Left forelimb (tissue), 1 donor: ENCODE measurements at regions not wholly inside any gene's neighbourhood (a gene's known extent, or its start where the extent isn't known, plus 50 kb on each side); places are given as distances from the start of the nearest gene placed in this dataset.
"Not testable (repeated sequence)": the region's sequence is repeated elsewhere in the genome, so short reads cannot be mapped to it uniquely, and the experiment has no call there.

Source experiments
- DNase-seq: peaks from one replicate; pipeline ENCODE4 v3.0.0-alpha.2; 2018; ENCODE audit warnings: low spot score

DNA sequence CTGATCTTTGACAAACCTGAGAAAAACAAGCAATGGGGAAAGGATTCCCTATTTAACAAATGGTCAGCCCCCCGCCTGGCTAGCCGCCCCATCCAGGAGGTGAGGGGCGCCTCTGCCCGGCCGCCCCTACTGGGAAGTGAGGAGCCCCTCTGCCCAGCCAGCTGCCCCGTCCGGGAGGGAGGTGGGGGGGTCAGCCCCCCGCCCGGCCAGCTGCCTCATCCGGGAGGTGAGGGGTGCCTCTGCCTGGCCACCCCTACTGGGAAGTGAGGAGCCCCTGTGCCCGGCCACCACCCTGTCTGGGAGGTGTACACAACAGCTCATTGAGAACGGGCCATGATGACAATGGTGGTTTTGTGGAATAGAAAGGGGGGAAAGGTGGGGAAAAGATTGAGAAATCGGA, 717.1 kb downstream of the COL12A1 start:
- DNase-seq: not testable (repeated sequence)

GRCh38 chr6:74482180-74482579, 723.7 kb downstream of the COL12A1 start:
- DNase-seq: no peak

GRCh38 chr6:74480561-74480960, 725.3 kb downstream of the COL12A1 start:
- DNase-seq: no peak

DNA sequence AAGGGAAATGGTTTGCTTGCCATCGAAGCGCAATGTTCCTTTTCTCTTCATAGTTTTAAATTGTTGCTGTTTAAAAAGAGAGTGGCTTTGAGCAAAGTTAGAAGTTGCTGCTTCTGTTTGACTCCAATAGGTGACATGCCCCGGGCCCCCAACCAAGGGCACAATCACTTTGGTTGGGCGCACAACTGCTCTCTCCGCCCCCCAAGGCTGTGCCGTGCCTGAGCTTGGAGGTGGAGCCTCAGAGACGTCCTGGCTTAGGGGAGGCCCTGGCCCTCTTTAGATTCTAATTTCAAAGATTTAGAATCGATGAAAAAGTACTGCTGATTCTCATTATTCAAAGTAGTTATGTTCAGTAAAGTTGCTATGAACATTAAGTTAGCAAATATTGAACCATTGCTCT, 725.9 kb downstream of the COL12A1 start:
- no peak for DNase-seq

GRCh38 chr6:74479420-74479819, 726.4 kb downstream of the COL12A1 start:
- no peak for DNase-seq

GRCh38 chr6:74474046-74474445, 731.8 kb downstream of the COL12A1 start:
- not testable (repeated sequence) for DNase-seq

DNA sequence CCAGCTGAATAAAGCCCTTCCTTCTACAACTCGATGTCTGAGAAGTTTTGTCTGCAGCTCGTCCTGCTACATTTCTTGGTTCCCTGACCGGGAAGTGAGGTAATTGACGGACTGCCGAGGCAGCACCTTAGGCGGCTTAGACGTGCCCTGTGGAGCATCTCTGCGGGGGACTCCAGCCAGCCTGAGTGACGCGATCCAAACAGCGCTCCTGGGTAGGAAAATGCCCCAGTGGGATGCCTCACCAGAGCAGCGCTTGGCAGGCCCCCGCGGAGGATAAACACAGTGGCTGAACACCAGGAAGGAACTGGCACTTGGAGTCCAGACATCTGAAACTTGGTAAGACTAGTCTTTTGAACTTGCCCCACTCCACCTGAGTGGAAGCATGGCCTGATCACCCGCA, 737.3 kb downstream of the COL12A1 start:
- not testable (repeated sequence) for DNase-seq

DNA sequence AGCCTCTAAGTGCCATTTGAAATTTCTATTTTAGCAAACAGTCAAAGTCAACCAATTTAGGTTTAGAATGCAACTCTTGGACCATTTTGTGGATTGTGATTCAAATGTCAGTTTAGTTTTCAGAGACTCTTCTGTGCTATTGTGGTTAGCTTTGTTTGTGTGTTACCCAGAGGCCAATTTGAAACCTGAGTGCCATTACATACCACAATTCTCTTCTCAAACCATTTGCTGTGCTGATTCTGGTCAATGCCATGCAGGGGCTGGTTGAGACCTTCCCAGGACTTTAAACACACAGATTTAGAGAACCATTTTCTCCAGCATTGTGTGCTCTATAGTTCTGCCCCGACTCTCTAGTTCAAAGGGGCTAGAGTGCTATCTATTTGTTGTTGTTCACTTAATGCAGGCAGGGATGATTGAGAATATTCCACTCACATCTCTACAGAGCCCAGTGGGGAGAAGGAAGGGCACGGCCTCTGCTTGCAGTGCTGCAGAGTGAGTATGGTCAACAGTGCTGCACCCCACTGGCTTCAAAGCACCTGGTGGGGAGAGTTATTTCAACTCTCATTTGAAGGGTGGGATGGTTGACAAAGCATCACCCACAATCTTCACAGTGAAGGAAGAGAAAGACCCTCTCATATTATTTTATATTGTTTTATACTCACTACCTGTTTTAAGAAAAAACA, 738.2 kb downstream of the COL12A1 start:
- no peak for DNase-seq

DNA sequence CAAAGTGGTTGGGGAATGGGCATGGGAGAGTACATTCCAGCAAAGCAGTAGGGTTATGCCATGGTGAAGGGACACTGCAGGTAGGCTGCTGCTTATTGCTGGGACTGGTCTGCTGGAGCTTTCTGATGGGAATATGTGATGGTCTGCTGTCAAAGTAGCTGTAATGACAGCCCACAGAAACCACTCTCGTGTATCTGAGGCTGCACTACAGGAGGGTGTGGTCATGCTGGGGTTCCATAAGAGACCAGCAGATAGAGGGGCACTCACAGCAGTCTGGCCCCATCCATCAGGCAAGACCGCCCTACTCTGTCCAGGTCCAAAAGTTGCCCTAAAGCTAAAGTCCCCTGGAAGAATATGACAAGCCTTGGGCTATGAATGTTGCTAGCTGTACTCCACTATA, 739.3 kb downstream of the COL12A1 start:
- no peak for DNase-seq

GRCh38 chr6:74459260-74459659, 746.6 kb downstream of the COL12A1 start:
- DNase-seq: no peak

DNA sequence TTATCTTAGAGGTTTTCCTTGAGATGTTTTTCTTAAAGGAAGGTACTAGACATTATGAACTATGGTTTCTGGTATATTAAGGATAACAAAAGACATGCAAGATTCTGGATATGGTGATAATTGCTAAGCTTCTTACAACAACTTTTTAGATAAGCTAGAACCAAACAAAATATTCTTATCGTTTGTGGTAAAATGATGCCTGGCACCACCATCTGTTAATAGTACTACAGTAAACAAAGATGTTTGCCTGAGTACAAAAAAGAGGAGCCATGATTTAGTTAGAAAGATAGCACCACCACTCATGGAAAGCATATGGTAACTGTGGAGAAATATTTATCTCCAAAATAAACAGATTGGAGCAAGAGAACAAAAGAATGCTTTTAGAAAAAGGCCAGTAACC, 747.3 kb downstream of the COL12A1 start:
- no peak for DNase-seq

DNA sequence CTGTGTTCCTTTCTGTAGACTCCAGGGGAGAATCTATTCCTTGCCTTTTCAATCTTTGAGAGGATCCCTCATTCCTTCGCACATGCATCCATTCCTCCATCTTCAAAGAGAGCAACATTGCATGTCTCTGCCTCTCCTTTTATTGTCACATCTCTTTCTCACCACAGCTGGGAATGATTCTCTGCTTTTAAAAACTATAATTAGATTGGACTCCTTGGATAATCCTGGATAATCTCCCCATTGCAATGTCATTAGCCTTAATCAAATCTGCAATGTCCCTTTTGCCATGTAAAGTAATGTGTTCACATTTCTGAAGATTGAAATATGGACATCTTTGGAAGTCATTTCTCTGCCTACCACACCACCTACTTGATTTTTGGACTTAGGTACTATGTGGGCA, 750.1 kb downstream of the COL12A1 start:
- DNase-seq: no peak

DNA sequence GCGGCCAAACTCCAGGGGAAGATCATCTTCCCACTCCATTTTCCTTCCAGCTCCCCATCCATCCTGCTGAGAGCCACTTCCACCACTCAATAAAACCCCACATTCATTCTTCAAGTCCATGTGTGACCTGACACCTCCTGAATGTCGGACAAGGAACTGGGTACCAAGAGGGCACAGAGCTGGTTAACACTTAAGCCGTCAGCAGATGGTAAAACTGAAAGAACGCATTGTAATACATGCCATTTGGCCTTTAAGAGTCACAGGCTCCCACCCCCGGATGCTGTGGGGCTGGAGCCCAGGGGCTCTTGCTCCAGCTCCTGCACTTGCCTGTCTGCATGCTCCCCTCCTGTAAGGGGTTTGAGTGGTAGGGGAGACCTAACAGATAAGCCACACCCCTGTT, 753.9 kb downstream of the COL12A1 start:
- no peak for DNase-seq

DNA sequence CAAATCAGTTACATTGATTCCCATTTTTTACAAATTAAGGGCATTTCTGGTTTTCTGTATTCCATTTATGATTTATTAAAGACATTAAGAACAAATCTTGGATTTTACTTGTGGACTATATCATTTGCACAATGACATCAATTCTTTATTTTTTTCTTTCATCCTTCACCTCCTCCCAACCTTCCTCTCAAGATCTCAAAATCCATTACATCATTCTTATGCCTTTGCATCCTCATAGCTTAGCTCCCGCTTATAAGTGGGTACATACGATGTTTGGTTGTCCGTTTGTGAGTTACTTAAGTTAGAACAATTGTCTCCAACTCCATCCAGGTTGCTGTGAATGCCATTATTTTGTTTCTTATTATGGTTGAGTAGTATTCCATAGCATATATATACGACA, 752.8 kb downstream of the CD109 start:
- no peak for DNase-seq

- DNase-seq: no peak
These were observed 751.0 kb downstream of the CD109 start for GRCh38 chr6:74447013-74447412.

DNA sequence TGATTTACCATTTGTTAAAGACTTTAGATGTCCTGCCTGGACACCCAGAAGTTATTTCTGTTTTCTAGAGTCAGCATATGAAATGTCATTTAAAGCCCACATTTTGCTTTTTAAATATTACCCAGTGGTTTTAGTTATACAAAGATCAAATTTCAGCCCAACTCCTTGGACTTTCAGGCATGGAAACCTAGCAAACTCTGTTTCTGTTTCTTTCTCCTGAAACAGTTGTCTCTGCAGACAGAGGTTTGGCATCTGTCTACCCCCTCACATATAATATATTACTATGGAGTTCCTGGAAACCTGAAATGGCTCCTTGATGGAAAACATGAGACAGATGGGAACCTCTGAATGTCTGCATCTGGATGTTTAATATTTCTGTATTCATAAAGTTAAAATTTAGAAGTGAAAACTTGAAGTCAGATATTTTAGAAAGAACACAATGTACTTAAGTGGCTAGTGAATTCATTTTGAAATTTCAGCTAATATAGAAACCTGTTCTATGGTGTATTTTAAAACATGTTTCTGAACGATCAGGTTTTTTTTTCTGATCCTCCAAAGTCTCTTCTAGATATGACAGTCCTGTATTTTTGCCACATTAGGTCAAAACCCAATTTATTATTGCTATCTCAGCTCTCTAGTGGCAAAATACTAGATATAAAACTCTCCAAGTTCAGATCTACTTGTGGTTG, 743.3 kb downstream of the CD109 start:
- DNase-seq: no peak

DNA sequence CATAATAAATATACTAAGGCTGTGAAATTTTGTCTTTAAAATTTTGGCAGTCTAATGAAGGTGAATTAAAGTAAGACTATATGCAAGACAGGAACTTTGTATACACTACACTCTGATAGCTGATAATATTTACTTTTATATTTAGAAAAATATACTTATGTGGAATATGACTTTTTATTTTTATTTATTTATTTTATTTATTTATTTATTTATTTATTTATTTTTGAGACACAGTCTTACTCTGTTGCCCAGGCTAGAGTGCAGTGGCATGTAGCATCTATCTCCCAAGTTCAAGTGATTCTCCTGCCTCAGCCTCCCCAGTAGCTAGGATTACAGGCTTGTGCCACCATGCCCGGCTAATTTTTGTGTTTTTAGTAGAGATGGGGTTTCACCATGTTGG, 742.4 kb downstream of the CD109 start:
- DNase-seq: not testable (repeated sequence)

- DNase-seq: no peak
These were observed 738.2 kb downstream of the CD109 start for GRCh38 chr6:74434171-74434570.

DNA sequence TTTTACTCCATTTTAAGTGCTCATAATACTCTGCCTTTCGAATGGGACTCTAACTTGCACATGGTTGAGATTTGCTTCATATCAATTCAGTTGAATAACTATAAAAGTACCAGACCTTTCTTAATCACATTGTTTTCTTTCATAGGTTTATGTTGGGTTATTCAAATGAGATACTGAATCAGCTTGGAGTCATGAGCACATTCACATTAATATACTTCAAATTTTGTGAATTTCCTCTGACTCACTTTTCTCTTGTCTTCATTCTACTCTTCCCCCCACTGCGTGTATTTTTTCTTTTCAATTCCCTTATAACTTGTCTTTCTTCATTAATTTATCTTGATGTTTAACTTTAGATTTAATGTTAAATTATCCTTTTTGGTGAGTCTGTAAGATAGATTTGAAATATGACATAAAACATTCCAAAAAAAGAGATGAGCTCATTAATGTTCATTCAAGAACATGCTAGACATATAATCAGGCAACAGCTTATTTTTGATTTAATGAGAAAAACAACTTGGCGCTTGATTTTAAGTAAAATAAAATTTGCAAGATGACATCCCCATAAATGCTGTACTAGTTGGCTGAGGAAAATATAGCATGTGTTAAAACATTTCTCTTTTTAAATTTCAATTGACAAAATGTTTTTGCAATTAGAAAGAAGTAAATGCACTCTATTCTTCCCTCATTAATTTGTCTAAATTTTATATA, 736.0 kb downstream of the CD109 start:
- no peak for DNase-seq

DNA sequence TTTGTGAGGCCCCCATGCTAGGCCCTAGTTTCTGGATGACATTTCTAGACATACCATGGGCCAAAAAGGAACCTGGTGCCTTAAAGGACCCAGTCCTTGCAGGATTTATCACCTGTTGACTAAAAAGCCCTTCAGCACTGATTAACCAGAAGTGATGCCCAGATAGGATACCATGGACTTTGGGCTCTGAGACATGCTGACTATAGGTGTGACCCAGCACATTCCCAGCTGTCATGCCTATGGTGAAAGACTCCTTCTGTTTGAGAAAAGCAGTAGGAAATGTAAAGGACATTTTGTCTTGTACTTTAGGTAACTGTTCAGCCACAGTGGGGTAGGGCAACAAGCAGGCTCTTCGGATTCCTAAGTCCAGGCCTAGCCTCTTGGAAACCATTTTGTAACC, 724.2 kb downstream of the CD109 start:
- no peak for DNase-seq

- no peak for DNase-seq
These were observed 719.1 kb downstream of the CD109 start for GRCh38 chr6:74415056-74415455.

GRCh38 chr6:74410630-74411029, 714.6 kb downstream of the CD109 start:
- DNase-seq: no peak

DNA sequence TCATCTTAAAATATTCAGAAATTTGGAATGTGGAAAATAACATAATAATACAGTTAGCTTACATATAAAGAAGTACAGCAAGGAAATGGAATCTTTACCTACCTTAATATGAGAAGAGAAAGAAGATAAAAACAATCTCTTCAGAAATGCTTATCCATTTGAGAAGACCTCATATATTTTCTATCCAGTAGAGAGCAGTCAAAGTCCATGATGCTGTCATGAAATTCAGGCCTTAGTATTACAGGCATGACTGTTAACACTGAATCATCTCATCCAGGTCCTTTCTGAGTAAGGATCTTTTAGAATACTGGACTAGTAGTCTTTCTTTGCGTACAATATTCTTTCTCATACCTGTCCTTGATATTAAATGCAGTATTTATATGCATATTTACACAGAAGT, 713.4 kb downstream of the CD109 start:
- no peak for DNase-seq
